Natural killer cell treated with Interleukin-12 subunit alpha and Interleukin-12 subunit beta and Interleukin-15 and Interleukin-18, amount 100 ng/mL, for 72 hours (primary cell): ENCODE measurements at regions not wholly inside any gene's neighbourhood (a gene's known extent, or its start where the extent isn't known, plus 50 kb on each side); places are given as distances from the start of the nearest gene placed in this dataset.

ENCODE experiments used
- ATAC-seq, 2 donors: fragments of 150-1000 bp; cut with Tn5 transposase in 1 of 2; sonication (Bioruptor Pico), chemical (Tn5 transposase) in 1 of 2; 2 replicates each; pipeline ENCODE4 v1.10.0; 2021
- DNase-seq: peaks from one replicate; pipeline ENCODE4 v3.0.0; 2022; ENCODE audit warnings: low spot score
- H3K27ac Mint-ChIP-seq, 2 donors: 1 replicate in 1 of 2; 2 replicates in 1 of 2; pipeline ENCODE4 v1.8.0; 2022; ENCODE audit warnings: mixed read lengths in 2 of 2, mild to moderate bottlenecking in 1 of 2, moderate library complexity in 1 of 2
- H3K27me3 Mint-ChIP-seq, 2 donors: 1 replicate in 1 of 2; 2 replicates in 1 of 2; pipeline ENCODE4 v1.8.0; 2022; ENCODE audit warnings: mixed read lengths in 2 of 2
- H3K36me3 Mint-ChIP-seq: one replicate; pipeline ENCODE4 v1.8.0; 2022; ENCODE audit warnings: mixed read lengths
- H3K4me1 Mint-ChIP-seq, 2 donors: 1 replicate in 1 of 2; 2 replicates in 1 of 2; pipeline ENCODE4 v1.8.0; 2022; ENCODE audit warnings: low read depth in 2 of 2, mixed read lengths in 2 of 2, mild to moderate bottlenecking in 1 of 2
- H3K4me3 Mint-ChIP-seq: one replicate; pipeline ENCODE4 v1.8.0; 2022; ENCODE audit warnings: mixed read lengths
- H3K9me3 Mint-ChIP-seq: 2 replicates; pipeline ENCODE4 v1.8.0; 2022; ENCODE audit warnings: mixed read lengths

DNA sequence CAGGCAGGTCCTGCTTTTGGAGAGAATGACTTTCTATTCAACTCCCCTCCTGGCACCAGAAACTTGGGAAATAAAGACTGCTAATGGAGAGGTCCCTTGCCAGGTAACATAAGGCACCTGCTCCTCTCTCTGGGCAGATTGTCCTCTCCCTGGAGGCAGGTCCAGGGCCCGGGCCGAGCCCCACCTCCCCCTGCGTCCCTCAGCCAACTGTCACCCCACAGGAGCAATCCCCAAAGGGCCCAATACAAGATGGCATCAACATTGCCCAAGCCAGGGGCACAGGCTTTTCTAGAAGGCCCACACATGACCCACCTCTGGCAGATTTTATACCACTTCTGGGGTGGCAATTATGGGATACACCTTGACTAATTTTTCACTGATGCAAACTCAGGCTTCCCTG lies 145.2 kb downstream of the HERPUD2 start:
- H3K9me3 Mint-ChIP-seq = no peaks in the 10 kb centered on the region
- H3K27ac Mint-ChIP-seq = no peak overlapping the region
- H3K36me3 Mint-ChIP-seq = no peaks in the 10 kb centered on the region
- H3K4me3 Mint-ChIP-seq = no peak overlapping the region
- DNase-seq (no peak), ATAC-seq (no peak)
- H3K27me3 Mint-ChIP-seq = peaks cover 8 to 13% of the 10 kb centered on the region in 2 donors
- peaks cover 3 to 4% of the 10 kb centered on the region in 2 donors for H3K4me1 Mint-ChIP-seq

DNA sequence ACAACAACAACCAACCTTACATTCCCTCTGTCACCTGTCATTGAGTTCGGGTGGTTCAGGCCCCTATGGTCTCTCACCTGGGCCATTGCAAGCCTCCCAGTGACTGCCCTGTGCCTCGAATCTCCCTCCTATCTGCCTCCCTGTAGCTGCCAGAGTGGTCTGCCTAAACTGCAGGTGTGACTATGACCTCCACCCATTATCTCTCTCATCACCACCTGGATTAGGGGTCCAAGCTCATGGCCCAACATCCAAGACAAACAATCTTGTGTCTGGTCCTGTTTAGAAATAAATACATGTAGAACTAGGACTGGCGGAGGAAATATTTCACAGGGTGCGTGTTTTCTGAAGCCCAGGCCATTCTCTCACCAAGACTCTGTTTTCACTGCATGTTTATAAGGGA lies 146.6 kb downstream of the HERPUD2 start:
- DNase-seq (no peak), ATAC-seq (no peak)
- no peaks in the 10 kb centered on the region for H3K9me3 Mint-ChIP-seq
- H3K4me3 Mint-ChIP-seq = no peak overlapping the region
- peaks cover 8 to 10% of the 10 kb centered on the region in 2 donors for H3K27me3 Mint-ChIP-seq
- peaks cover 3 to 4% of the 10 kb centered on the region in 2 donors for H3K4me1 Mint-ChIP-seq
- H3K27ac Mint-ChIP-seq = no peak overlapping the region
- no peaks in the 10 kb centered on the region for H3K36me3 Mint-ChIP-seq

DNA sequence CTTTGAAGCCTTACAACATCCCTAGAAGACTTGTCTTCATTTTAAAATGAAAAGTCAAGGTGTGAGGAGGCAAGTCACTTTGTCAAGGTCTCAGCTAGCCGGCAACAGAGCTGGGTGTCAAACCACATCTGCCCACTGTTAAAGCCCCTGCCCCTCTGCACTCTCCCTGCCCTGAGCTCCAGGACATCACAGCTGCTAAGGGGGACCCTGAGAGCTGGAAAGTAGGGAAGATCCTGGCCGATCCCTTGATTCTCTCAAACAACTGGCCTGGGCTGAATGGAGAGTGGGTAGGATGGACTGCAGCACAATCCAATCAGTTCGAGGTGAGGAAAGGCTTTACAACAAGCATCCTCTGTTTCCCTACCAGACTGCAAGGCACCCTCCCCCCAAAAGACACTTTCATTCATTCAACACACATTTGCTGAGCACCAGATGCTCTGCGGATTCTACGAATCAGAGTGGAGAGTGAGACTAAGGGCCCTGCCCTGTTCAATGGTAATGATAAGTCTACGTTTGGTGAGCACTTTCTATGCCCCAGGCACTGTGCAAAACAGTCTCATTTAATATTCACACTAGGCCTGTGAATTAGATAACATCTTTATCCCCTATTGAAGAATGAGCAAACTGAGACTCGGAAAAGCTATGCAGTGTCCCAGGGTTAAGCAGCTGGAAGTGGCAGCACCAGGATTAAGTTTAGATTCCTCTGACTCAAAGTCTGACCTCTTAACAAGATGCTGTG lies 148.1 kb downstream of the HERPUD2 start:
- peaks cover 3 to 4% of the 10 kb centered on the region in 2 donors for H3K4me1 Mint-ChIP-seq
- DNase-seq = no peak
- no peak for ATAC-seq
- H3K9me3 Mint-ChIP-seq = no peaks in the 10 kb centered on the region
- H3K36me3 Mint-ChIP-seq = no peaks in the 10 kb centered on the region
- H3K27me3 Mint-ChIP-seq = peaks cover 0 to 7% of the 10 kb centered on the region in 2 donors
- no peak overlapping the region for H3K4me3 Mint-ChIP-seq
- no peak overlapping the region for H3K27ac Mint-ChIP-seq

DNA sequence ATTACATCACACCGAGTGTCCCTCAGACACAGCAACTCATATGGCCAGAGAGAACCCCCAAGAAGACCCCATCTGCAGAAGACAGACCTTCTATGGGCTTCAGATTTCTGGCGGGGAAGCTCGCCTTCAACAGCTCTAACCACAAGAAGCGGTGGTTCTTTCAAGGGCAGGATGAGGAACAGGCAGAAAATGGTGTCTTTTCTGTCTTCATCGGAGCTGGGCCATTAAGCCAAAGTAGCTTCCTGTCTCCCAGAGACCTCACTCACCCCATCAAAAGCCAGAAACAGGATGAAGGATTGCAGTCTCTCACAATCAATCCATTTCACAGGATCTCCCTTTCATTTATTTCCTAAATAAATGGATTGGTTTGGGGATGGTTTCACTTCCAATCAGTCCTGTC lies 149.1 kb downstream of the HERPUD2 start:
- H3K4me3 Mint-ChIP-seq = no peak overlapping the region
- H3K4me1 Mint-ChIP-seq = peaks cover 3 to 4% of the 10 kb centered on the region in 2 donors
- H3K9me3 Mint-ChIP-seq = no peaks in the 10 kb centered on the region
- DNase-seq = no peak
- H3K27me3 Mint-ChIP-seq = peaks cover 0 to 7% of the 10 kb centered on the region in 2 donors
- no peaks in the 10 kb centered on the region for H3K36me3 Mint-ChIP-seq
- H3K27ac Mint-ChIP-seq = no peak overlapping the region
- ATAC-seq = no peak

DNA sequence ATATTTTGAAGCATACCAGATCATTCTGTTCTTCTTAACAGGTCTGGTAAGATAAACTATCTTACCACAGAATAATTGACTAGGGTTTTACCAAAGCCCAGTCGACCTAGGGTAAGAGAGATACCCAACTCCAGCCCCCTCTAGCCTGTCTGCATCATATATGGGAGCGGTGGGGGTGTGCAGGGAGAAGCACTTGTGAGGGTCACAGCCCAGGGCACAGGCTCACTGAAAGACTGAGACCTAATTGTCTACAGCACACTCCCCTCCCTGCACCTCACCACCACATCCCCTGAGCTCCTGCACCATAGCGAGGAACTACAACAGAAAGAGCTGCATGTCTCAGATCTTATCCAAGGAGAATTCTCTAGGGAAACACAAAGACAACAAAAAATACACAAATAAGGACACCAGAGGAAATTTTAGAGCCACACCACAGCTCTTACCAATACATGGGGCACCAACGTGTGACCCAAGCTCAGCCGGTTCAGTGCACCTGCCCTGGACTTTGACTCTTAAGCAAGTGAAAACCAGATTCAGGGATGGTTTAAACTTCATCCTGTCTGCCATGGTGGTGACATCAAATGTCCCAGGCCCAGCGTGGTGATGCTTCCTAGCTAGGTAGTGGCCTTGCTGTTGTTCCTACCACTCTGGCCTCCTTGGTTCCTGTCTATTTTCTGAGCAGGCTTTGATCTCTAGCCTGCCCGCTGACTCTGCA lies 150.8 kb downstream of the HERPUD2 start:
- Mint-ChIP-seq H3K9me3 (no peaks in the 10 kb centered on the region), H3K4me1 (peaks cover 3 to 4% of the 10 kb centered on the region in 2 donors), H3K36me3 (no peaks in the 10 kb centered on the region), H3K27ac (no peak overlapping the region), H3K27me3 (peaks cover 0 to 7% of the 10 kb centered on the region in 2 donors), H3K4me3 (no peak overlapping the region)
- DNase-seq (no peak), ATAC-seq (no peak)

DNA sequence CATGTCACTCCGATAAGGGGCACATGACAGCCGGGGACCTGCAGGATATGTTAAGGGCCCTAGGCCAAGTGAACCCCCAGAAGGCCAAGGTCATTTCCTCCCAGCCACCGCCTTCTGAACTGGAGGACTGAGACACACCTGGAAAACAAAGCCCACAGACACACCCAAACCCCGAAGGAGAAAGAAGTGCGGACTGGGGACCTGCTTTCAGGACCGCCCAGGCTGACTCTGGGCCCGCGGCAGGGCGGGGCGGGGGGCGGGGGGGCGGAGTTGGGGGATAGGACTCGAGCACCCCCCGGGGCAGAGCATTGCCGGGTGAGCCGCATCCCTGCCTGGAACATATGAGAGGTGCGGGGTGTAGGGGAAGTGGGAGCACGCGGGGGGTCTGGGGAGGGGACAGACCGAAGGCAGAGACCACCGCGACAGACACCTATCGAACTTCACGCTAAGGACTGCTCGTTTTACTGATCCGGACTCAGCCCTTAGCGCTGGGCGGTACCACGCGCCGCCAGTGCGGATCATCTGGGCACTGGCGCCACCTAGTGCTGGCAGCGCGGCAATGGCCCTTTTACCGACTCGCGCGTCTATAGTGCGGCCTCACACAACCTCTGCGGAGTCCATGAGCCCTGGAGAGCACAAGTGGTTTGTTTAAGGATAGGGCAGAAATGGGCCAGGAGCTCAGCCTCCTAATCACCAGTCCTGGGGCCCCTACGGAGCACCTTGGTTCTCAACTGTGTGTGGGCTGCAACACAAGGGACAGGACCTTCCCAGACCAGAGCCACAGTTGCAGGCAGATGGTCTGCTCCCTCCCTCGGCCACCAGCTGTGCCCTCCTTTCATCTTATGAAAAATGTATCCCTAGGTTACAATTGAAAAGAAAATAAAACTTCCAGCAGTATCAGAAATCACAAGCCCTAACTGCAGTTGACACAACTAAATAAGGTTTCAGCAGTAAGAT lies 157.6 kb downstream of the HERPUD2 start:
- no peak overlapping the region for H3K27ac Mint-ChIP-seq

DNA sequence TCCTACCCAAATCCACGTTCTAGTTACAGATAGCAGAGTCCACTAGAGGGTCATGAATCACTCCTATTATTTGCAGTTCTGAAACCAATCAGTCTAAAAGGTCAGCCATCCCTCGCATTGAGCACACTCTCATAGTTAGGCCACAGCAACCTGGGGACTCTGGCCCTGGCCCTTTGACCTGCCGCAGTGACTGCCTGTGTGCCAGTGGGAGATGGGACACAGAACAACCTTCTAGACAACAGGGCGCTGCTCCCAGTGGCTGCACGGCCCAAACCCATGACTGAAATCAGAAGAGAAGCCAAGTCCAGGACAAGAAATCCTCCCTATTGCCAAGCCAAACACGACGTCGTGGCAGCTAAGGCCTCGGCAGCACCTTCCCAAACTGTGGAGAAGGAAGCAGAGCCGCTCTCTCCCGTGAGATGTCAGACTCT lies 158.5 kb downstream of the HERPUD2 start:
- DNase-seq (no peak), ATAC-seq (no peak)
- Mint-ChIP-seq H3K27me3 (peaks cover 11 to 13% of the 10 kb centered on the region in 2 donors), H3K27ac (no peak overlapping the region), H3K4me1 (no peaks in the 10 kb centered on the region), H3K9me3 (no peaks in the 10 kb centered on the region), H3K4me3 (peak overlapping the region; percentile 65), H3K36me3 (no peaks in the 10 kb centered on the region)

More for the DNA sequence above, 157.6 kb downstream of the HERPUD2 start:
- no peaks in the 10 kb centered on the region for H3K9me3 Mint-ChIP-seq
- H3K4me1 Mint-ChIP-seq = no peaks in the 10 kb centered on the region
- ATAC-seq = peak; percentile 93 to 96
- H3K27me3 Mint-ChIP-seq = peaks cover 5 to 11% of the 10 kb centered on the region in 2 donors
- H3K4me3 Mint-ChIP-seq = peak overlapping the region; percentile 67
- DNase-seq = peak; percentile 83
- no peaks in the 10 kb centered on the region for H3K36me3 Mint-ChIP-seq

DNA sequence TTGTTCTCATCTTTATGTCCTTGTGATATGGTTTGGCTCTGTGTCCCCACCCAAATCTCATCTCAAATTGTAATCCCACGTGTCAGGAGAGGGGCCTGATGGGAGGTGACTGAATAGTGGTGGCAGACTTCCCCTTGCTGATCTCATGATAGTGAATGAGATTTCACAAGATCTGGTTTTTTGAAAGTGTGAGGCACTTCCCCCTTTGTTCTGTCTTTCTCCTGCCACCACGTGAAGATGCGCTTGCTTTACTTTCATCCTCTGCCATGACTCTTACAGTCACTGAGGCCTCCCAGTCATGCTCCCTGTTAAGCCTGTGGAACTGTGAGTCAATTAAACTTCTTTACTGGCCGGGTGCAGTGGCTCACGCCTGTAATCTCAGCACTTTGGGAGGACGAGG lies 161.0 kb downstream of the HERPUD2 start:
- H3K9me3 Mint-ChIP-seq = no peaks in the 10 kb centered on the region
- no peak overlapping the region for H3K27ac Mint-ChIP-seq
- ATAC-seq (no peak), DNase-seq (no peak)
- H3K27me3 Mint-ChIP-seq = peaks cover 13 to 17% of the 10 kb centered on the region in 2 donors
- H3K4me3 Mint-ChIP-seq = no peak overlapping the region
- no peaks in the 10 kb centered on the region for H3K4me1 Mint-ChIP-seq
- H3K36me3 Mint-ChIP-seq = no peaks in the 10 kb centered on the region

DNA sequence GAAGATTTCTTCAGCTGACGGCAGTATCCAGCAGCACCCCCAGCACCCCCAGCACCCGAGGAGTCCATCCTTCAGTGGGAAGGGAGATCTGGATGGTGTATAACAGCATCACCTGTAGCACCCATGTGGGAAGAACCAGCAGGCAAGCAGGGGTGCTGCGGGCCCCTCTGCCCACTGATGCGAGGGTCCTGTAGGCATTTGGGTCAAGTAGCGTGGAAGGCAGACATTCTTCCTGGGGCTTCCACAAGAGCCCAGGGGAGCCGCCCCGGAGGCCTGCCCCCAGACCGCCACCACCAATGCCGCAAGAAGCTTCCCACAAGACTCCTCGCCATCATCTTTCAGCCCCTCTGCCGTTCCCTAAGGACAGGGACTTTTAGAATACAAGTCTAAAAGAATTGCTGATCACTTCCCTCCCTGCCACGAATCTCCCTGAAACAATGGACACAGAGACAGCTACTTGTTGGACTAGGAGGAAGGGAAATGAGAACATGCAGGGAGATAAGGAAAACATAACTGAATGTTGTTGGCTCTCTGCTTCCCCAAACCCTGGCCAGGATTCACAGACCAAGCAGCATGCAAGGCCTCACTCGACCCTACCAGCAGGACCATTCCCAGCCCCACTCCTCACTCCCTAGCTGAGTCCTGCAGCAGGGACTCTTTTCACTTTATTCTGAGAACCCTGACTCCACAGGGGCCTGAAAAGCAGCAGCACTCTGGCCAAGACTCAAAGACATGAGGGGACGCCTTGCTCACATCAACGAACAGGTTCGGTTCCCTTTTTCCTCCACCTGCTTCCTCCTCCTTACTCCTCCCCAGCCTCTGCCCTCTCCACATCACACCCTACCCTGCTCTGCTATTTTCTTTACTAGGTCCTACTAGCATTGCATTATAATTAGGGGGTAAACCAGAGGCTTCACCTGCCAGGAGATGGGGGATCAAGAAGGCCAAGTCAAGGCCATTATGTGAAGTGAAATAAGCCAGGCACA lies 164.5 kb downstream of the HERPUD2 start:
- no peaks in the 10 kb centered on the region for H3K36me3 Mint-ChIP-seq
- DNase-seq = no peak
- H3K9me3 Mint-ChIP-seq = no peaks in the 10 kb centered on the region
- no peak overlapping the region for H3K4me3 Mint-ChIP-seq
- H3K4me1 Mint-ChIP-seq = no peaks in the 10 kb centered on the region
- no peak overlapping the region for H3K27ac Mint-ChIP-seq
- ATAC-seq = peak in 1 of 2 donors; percentile 50
- H3K27me3 Mint-ChIP-seq = peaks cover 15 to 21% of the 10 kb centered on the region in 2 donors

DNA sequence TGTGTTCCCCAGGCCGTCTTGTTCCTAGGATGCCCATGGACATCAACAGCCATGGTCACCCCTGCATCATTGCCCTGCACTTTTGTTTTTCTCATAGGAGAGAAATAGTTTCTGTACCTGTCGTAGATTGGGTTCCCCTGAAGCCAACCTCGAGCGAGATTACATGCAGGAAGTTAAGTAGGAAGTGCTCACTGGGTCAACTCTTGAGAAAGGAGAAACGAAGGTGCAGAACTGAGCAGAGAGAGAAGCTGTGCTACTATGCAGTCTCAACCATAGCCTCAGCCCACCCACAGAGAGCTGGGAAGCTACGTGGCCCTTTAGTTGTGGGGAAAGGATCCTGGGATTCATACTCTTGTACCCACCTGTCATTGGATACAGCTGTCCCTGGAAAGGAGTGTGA lies 165.2 kb downstream of the HERPUD2 start:
- peaks cover 17 to 21% of the 10 kb centered on the region in 2 donors for H3K27me3 Mint-ChIP-seq
- H3K9me3 Mint-ChIP-seq = no peaks in the 10 kb centered on the region
- no peak overlapping the region for H3K4me3 Mint-ChIP-seq
- no peaks in the 10 kb centered on the region for H3K36me3 Mint-ChIP-seq
- DNase-seq = no peak
- no peaks in the 10 kb centered on the region for H3K4me1 Mint-ChIP-seq
- ATAC-seq = no peak
- no peak overlapping the region for H3K27ac Mint-ChIP-seq

DNA sequence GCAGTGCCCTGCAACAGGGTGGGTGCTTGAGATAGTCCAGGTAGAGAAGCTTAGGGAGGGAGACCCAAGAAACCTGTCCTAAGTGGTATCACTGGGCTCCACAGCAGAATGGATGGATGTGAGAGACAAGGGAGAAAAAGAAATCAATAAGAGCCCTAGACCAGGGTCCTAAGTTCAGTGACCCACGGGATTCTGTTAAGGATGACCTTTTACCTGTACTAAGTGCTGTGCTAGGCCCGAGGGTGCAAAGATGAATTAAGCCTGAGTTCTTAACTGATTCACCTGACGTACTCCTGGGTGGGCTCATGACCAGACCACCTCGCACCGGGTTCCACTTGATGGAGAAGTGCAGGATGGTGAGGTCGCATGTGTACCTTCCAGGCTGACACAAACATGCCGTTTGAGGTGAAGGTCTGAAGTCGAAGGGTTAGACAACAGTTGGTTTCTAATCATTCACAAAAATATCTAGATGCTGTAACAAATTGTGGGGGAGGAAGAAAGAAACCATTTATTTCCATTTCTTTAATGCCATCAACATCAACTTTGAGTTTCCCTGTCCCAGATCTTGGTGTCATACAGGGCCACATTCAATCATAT lies 166.5 kb downstream of the HERPUD2 start:
- DNase-seq = peak; percentile 23
- Mint-ChIP-seq H3K4me3 (no peak overlapping the region), H3K27me3 (peaks cover 21 to 30% of the 10 kb centered on the region in 2 donors), H3K27ac (no peak overlapping the region), H3K9me3 (no peaks in the 10 kb centered on the region), H3K36me3 (no peaks in the 10 kb centered on the region), H3K4me1 (no peaks in the 10 kb centered on the region)
- no peak for ATAC-seq

DNA sequence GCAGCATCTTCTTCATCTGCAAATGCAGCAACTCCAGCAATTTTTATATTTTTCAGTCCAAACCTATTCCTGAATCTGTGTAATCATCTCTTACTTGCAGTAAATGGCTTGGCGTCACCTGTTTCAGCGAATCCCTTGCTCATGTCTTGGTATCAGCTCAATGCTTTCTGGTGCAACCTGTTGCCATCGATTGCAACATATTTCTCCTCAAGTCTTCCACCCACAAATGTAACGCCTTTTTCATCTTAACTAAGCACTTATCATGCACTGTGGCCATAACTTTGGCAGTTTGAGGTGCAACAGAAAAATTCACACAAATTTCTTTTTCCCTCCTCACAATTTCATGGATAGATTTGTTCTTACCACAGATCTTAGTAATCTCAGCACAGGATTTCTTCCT lies 168.3 kb downstream of the HERPUD2 start:
- Mint-ChIP-seq H3K36me3 (no peaks in the 10 kb centered on the region), H3K4me3 (no peak overlapping the region), H3K27me3 (peaks cover 24 to 27% of the 10 kb centered on the region in 2 donors), H3K27ac (no peak overlapping the region), H3K4me1 (no peaks in the 10 kb centered on the region), H3K9me3 (no peaks in the 10 kb centered on the region)
- DNase-seq = no peak
- ATAC-seq = no peak
